HK-2 (cell line): ENCODE measurements at regions not wholly inside any gene's neighbourhood (a gene's known extent, or its start where the extent isn't known, plus 50 kb on each side); places are given as distances from the start of the nearest gene placed in this dataset.
"Not testable (repeated sequence)": the region's sequence is repeated elsewhere in the genome, so short reads cannot be mapped to it uniquely, and the experiment has no call there.

Experiments used
- DNase-seq: peaks from one replicate; pipeline ENCODE4 v3.0.0-alpha.2; 2018; ENCODE audit not compliant: unreplicated experiment

- no peak for DNase-seq
These were observed 137.3 kb upstream of the SETBP1 start for GRCh38 chr18:44543387-44543786.

- DNase-seq, result no peak
These were observed 135.2 kb upstream of the SETBP1 start for GRCh38 chr18:44545359-44545985.

- no peak for DNase-seq
These were observed 133.7 kb upstream of the SETBP1 start for GRCh38 chr18:44546954-44547353.

GRCh38 chr18:44548291-44549221, 132.1 kb upstream of the SETBP1 start:
- no peak for DNase-seq

- no peak for DNase-seq
These were observed 128.0 kb upstream of the SETBP1 start for GRCh38 chr18:44552706-44553105.

DNA sequence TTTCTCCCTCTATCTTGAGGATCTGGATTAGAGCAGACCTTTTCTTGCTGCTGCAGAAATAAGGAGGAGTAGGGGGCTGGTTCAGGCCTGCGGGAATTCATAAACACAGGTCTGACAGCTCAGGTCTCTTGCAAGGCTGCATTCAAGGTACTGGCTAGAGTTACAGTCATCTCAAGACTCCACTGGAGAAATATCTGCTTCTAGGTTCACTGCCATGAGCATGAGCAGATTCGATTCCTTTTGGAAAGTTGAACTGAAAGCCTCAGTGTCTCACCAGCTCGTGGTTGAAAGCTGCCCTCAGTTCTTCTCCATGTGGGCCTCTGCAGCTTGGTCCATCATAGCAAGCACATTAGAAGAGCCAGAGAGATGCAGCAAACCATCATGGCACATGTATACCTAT, 124.4 kb upstream of the SETBP1 start:
- DNase-seq, result no peak

- DNase-seq, result no peak
These were observed 123.0 kb upstream of the SETBP1 start for GRCh38 chr18:44557616-44558151.

DNA sequence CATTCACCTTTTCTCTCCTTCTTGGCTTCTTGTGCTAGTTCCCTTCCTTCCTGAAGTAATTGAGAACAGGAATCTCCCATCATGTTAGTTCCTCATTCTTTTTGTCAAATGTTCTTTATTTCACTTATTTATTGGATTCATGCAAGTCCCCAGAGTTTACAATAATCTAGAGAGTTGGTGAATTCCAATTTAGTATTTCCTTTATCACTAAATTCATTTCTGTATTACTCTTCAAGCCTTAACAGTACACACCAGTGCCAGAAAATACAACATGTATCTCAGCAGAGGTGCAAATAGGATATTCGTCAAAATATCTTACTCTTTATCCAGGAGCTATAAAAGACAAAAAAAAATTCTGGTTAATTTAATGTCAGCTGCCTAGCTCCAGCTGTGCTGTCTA, 121.9 kb upstream of the SETBP1 start:
- no peak for DNase-seq

- no peak for DNase-seq
These were observed 117.7 kb upstream of the SETBP1 start for GRCh38 chr18:44562986-44563385.

- DNase-seq, result no peak
These were observed 115.8 kb upstream of the SETBP1 start for GRCh38 chr18:44564922-44565321.

GRCh38 chr18:44568342-44568741, 112.3 kb upstream of the SETBP1 start:
- no peak for DNase-seq

GRCh38 chr18:44568986-44569385, 111.7 kb upstream of the SETBP1 start:
- DNase-seq, result no peak

DNA sequence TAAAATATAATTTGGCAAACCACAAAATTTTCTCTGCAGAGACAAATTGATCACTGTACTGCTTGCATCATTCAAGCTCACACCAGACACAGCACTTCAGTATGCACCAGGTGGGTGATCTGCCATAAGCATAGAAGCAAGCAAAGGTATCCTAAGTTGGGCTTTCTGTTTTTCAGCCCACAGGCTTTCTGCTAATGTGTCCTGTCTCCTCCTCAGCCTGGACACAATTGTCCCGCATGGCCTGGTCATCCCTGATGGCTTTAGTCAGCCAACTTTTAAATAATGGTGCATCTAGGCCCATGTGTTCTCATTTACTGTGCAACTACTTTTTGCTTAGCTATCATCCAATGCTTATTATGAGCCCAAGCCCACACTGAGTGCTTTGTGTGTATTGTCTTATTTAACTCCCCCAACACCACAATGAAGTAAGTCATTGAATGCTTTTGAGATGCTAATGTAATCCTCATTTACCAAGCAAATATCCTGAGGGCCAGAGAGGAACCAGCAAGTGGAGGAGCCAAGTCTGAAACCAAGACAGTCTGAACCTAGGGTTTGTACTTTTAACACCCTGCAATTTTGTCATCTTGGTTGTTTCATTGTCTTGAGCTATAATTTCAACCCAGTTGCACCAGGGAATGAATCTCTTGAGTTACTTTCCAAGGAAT, 111.2 kb upstream of the SETBP1 start:
- no peak for DNase-seq

DNA sequence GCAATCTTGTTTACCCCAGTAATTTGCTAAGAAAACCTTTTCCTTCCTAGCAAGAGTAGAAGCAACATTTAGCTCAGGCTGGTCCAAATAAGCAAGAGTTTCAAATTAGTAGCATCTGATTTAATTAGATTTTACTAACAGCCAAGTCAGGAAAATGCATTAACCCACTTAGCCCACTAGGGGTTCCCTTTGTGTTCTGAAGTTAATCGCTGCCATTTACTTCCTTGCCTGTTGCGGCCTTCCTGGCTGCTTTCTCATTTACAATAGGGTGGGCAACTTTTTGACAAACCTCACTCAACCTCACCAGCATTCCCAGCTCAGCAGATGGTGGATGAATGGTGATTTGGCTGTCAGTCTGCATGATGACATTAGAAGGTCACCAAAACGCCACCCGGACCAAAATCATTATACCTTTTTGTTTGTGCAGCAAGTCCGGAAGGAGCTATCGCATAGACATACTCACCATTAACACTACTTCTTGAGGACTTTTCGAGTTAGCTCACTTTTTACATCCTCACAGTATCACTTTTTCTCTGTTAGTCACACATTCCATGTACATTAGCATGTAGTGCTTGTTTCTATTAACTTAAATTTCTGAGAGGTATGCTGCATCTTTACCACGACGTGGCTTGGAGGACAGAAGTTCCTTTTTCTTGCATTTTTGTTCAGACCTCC, 101.5 kb upstream of the SETBP1 start:
- DNase-seq, result no peak

DNA sequence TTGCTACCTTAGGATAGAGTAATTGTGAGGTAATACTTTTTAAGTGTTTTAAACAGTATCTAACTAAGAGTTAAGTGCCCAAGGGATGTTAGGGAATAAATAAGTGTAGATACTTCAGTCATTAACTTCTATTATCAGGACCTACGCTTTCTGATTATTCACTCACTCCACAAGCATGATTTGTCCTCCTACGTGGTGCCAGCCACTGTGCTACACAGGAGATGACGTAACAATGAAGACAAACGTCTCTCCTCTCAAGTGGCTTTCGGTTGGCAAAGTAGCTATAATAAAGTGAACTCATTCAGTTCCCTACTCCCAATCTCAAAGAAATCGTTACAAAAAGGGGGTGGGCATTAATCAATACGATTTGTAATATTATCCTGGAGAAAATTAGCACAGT, 100.9 kb upstream of the SETBP1 start:
- no peak for DNase-seq

DNA sequence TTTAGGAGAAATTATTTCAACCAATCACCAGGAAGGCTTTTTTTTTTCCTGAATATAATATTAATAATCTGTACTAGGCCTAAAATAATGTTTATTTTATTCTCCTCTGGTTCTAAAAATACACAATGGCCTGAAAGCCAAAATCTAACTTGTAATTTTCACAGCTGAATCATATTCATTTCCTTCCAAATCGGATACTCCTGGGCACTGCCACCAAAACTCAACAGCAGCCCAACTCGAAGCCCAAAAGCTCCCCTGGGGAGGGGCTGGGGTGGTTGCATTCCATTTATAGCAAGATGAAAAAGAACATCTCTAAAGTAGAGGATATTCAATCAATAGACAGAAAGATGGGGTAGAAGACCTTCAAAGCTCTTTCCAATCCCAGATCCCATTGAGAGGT, 100.5 kb upstream of the SETBP1 start:
- no peak for DNase-seq

DNA sequence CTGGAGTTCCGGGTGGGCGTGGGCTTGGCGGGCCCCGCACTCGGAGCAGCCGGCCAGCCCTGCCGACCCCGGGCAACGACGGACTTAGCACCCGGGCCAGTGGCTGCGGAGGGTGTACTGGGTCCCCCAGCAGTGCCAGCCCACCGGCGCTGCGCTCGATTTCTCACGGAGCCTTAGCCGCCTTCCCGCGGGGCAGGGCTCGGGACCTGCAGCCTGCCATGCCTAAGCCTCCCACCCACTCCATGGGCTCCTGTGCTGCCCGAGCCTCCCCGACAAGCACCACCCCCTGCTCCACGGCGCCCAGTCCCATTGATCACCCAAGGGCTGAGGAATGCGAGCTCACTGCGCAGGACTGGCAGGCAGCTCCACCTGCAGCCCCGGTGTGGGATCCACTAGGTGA, 99.9 kb upstream of the SETBP1 start:
- DNase-seq, result not testable (repeated sequence)

- no peak for DNase-seq
These were observed 98.2 kb upstream of the SETBP1 start for GRCh38 chr18:44582456-44582855.

DNA sequence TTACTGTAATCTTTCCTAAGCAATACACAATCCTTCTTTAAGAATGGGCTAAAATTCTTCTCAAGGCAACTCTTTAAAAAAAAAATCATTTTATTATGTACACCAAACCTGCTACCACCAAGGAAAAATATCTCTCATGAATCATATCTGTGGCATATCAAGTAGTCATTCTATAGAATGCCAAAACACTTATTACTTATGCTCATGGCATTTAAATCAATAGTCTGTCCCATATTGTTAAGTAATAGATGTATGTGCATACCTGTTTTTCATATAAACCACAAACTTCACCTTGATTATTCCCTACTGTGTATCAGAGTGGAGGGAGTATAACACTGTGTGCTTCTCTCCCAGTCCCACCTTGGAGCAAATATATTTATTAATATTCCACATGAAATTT, 95.8 kb upstream of the SETBP1 start:
- no peak for DNase-seq

- no peak for DNase-seq
These were observed 93.7 kb upstream of the SETBP1 start for GRCh38 chr18:44586782-44587524.

DNA sequence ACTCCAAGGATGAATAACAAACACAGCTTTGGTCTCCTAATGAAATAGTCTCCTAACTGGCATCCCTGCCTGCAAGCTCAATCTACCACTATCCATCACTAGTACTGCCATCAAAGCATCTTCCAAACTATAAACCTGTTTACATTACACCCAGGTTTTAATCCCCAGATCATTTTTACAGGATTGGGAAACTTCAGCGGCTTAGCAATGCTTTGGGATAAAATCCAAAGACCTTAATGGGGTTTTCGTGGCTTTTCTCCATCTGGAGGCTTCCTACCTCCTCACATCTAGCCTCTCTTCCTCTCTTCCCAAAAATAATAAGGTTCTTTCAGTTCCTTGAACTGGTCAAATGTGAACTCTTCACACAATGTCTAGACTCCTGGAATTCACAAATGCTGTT, 92.2 kb upstream of the SETBP1 start:
- no peak for DNase-seq
